K562 (cell line): ENCODE measurements at regions not wholly inside any gene's neighbourhood (a gene's known extent, or its start where the extent isn't known, plus 50 kb on each side); places are given as distances from the start of the nearest gene placed in this dataset.

Experiments
- CTBP1 ChIP-seq: fragments of 450-650 bp; IDR thresholded peaks from 2 replicates; pipeline ENCODE4 v1.6.1; 2016; ENCODE audit warnings: borderline replicate concordance
- DMBX1 ChIP-seq: fragments of 250-450 bp; sonication (Bioruptor Pico); IDR thresholded peaks from 2 replicates; pipeline ENCODE4 v1.8.0; 2022; ENCODE audit warnings: inconsistent platforms, mild to moderate bottlenecking, moderate library complexity, borderline replicate concordance
- ESRRB ChIP-seq: fragments of 250-450 bp; sonication (Bioruptor Pico); IDR thresholded peaks from 2 replicates; pipeline ENCODE4 v1.5.0; 2020; ENCODE audit warnings: mild to moderate bottlenecking, moderate library complexity, borderline replicate concordance
- KDM4B ChIP-seq, 2 experiments: fragments of 450-650 bp in 1 of 2; sonication (generic) in 1 of 2; IDR thresholded peaks; 2 replicates each; pipeline ENCODE4 v1.6.1; 2016 to 2017; ENCODE audit warnings: borderline replicate concordance in 2 of 2, antibody characterized with exemption in 1 of 2, low read depth in 1 of 2, mild to moderate bottlenecking in 1 of 2
- MCM3 ChIP-seq: fragments of 450-650 bp; IDR thresholded peaks from 2 replicates; pipeline ENCODE4 v1.6.1; 2016
- NFYB ChIP-seq: IDR thresholded peaks from 2 replicates; pipeline ENCODE4 v1.6.1; 2011; ENCODE audit warnings: mild to moderate bottlenecking, moderate library complexity; ENCODE audit not compliant: insufficient read length; ENCODE audit errors: extremely low read depth
- PRPF4 ChIP-seq: fragments of 200-400 bp; formaldehyde crosslinking; IDR thresholded peaks from one replicate; pipeline ENCODE4 v1.6.1; 2017; ENCODE audit warnings: low read length, low read depth, mild to moderate bottlenecking; ENCODE audit not compliant: insufficient read depth, poor library complexity, severe bottlenecking
- RB1 ChIP-seq: fragments of 450-650 bp; IDR thresholded peaks from 2 replicates; pipeline ENCODE4 v1.6.1; 2017; ENCODE audit warnings: low read depth, mild to moderate bottlenecking
- RBFOX2 ChIP-seq: fragments of 200-400 bp; formaldehyde crosslinking; IDR thresholded peaks from 2 replicates; pipeline ENCODE4 v1.6.1; 2017; ENCODE audit warnings: low read depth, mild to moderate bottlenecking, low read length, moderate library complexity
- RERE ChIP-seq: sonication (generic); formaldehyde crosslinking; IDR thresholded peaks from 2 replicates; pipeline ENCODE4 v1.8.0; 2023; ENCODE audit warnings: missing genetic modification reagents, mild to moderate bottlenecking, borderline replicate concordance
- SETDB1 ChIP-seq: IDR thresholded peaks from one replicate; pipeline ENCODE4 v1.6.1; 2012; ENCODE audit warnings: low read length, control low read depth, inconsistent platforms
- TRIM25 ChIP-seq: fragments of 450-650 bp; IDR thresholded peaks from 2 replicates; pipeline ENCODE4 v1.7.0; 2016; ENCODE audit warnings: borderline replicate concordance
- ZBTB17 ChIP-seq: fragments of 450-650 bp; formaldehyde crosslinking; IDR thresholded peaks from 2 replicates; pipeline ENCODE4 v1.4.0; 2020; ENCODE audit warnings: mild to moderate bottlenecking
- ZC3H8 ChIP-seq: fragments of 450-650 bp; IDR thresholded peaks from 2 replicates; pipeline ENCODE4 v1.6.1; 2017
- ZFP30 ChIP-seq: fragments of 250-450 bp; sonication (Bioruptor Pico); IDR thresholded peaks from 2 replicates; pipeline ENCODE4 v1.8.0; 2022; ENCODE audit warnings: moderate library complexity, mild to moderate bottlenecking, inconsistent platforms, borderline replicate concordance
- TF ChIP-seq, protein P1 (sequence below): sonication (generic); formaldehyde crosslinking; IDR thresholded peaks from 2 replicates; pipeline ENCODE4 v1.8.0; 2022; ENCODE audit warnings: missing genetic modification reagents, mild to moderate bottlenecking, borderline replicate concordance
- TF ChIP-seq, protein P2 (sequence below), 2 experiments: fragments of 450-650 bp; IDR thresholded peaks; 2 replicates each; pipeline ENCODE4 v1.6.1; 2018; ENCODE audit warnings: mild to moderate bottlenecking in 2 of 2, low read depth in 1 of 2; ENCODE audit not compliant: partially characterized antibody in 2 of 2

GRCh38 chr12:32021346-32021773 is 62.1 kb downstream of the RESF1 start (continued):
- TF ChIP-seq PRPF4 (no peak), TRIM25 (no peak), CTBP1 (no peak), ESRRB (0 out of 2 replicates have a peak, but pooled peaks have one; percentile 31), ZFP30 (CRISPR knock-in tag) (no peak), NFYB (no peak), ZC3H8 (no peak), RB1 (no peak), MCM3 (no peak), RBFOX2 (no peak), RERE (CRISPR knock-in tag) (no peak), SETDB1 (no peak), KDM4B (IDR thresholded peaks at IDR 0.05; ENCODE audit: borderline replicate concordance in 2 of 2, low read depth in 1 of 2) (no peak), ZBTB17 (CRISPR knock-in tag) (peak; percentile 95), DMBX1 (CRISPR knock-in tag) (peak; percentile 100)
- TF ChIP-seq, protein P1, sequence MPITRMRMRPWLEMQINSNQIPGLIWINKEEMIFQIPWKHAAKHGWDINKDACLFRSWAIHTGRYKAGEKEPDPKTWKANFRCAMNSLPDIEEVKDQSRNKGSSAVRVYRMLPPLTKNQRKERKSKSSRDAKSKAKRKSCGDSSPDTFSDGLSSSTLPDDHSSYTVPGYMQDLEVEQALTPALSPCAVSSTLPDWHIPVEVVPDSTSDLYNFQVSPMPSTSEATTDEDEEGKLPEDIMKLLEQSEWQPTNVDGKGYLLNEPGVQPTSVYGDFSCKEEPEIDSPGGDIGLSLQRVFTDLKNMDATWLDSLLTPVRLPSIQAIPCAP (CRISPR knock-in tag) = no peak
- TF ChIP-seq, protein P2, sequence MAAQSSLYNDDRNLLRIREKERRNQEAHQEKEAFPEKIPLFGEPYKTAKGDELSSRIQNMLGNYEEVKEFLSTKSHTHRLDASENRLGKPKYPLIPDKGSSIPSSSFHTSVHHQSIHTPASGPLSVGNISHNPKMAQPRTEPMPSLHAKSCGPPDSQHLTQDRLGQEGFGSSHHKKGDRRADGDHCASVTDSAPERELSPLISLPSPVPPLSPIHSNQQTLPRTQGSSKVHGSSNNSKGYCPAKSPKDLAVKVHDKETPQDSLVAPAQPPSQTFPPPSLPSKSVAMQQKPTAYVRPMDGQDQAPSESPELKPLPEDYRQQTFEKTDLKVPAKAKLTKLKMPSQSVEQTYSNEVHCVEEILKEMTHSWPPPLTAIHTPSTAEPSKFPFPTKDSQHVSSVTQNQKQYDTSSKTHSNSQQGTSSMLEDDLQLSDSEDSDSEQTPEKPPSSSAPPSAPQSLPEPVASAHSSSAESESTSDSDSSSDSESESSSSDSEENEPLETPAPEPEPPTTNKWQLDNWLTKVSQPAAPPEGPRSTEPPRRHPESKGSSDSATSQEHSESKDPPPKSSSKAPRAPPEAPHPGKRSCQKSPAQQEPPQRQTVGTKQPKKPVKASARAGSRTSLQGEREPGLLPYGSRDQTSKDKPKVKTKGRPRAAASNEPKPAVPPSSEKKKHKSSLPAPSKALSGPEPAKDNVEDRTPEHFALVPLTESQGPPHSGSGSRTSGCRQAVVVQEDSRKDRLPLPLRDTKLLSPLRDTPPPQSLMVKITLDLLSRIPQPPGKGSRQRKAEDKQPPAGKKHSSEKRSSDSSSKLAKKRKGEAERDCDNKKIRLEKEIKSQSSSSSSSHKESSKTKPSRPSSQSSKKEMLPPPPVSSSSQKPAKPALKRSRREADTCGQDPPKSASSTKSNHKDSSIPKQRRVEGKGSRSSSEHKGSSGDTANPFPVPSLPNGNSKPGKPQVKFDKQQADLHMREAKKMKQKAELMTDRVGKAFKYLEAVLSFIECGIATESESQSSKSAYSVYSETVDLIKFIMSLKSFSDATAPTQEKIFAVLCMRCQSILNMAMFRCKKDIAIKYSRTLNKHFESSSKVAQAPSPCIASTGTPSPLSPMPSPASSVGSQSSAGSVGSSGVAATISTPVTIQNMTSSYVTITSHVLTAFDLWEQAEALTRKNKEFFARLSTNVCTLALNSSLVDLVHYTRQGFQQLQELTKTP (IDR thresholded peaks at IDR 0.05; ENCODE audit: low read depth in 1 of 2, partially characterized antibody in 2 of 2) = peak in 1 of 2 experiments; percentile 77
